ENCODE measurements at regions not wholly inside any gene's neighbourhood (a gene's known extent, or its start where the extent isn't known, plus 50 kb on each side); places are given as distances from the start of the nearest gene placed in this dataset.

GRCh38 chr13:84686458-84686857 is 804.2 kb upstream of the SLITRK1 start:
- no peak for DNase-seq

- no peak for DNase-seq
Measured at GRCh38 chr13:84684804-84685203, 802.5 kb upstream of the SLITRK1 start.

GRCh38 chr13:84684048-84684662 is 801.9 kb upstream of the SLITRK1 start:
- DNase-seq: no peak

- no peak for DNase-seq
Measured at GRCh38 chr13:84683448-84683847, 801.2 kb upstream of the SLITRK1 start.

- no peak for DNase-seq
Measured at GRCh38 chr13:84677836-84678235, 795.6 kb upstream of the SLITRK1 start.

GRCh38 chr13:84672616-84673015 is 790.3 kb upstream of the SLITRK1 start:
- DNase-seq: no peak

- no peak for DNase-seq
Measured at GRCh38 chr13:84670245-84670644, 788.0 kb upstream of the SLITRK1 start.

- no peak for DNase-seq
Measured at GRCh38 chr13:84668637-84669036, 786.4 kb upstream of the SLITRK1 start.

- DNase-seq: no peak
Measured at GRCh38 chr13:84662491-84662890, 780.2 kb upstream of the SLITRK1 start.

- DNase-seq: no peak
Measured at GRCh38 chr13:84661718-84662117, 779.4 kb upstream of the SLITRK1 start.

GRCh38 chr13:84659359-84659661 is 777.0 kb upstream of the SLITRK1 start:
- no peak for DNase-seq

- no peak for DNase-seq
Measured at GRCh38 chr13:84658491-84659358, 776.5 kb upstream of the SLITRK1 start.

- no peak for DNase-seq
Measured at GRCh38 chr13:84655677-84656076, 773.4 kb upstream of the SLITRK1 start.

GRCh38 chr13:84654654-84655275 is 772.5 kb upstream of the SLITRK1 start:
- no peak for DNase-seq

GRCh38 chr13:84653915-84654534 is 771.8 kb upstream of the SLITRK1 start:
- DNase-seq: no peak

- no peak for DNase-seq
Measured at GRCh38 chr13:84651705-84652104, 769.4 kb upstream of the SLITRK1 start.

GRCh38 chr13:84651288-84651687 is 769.0 kb upstream of the SLITRK1 start:
- no peak for DNase-seq

- DNase-seq: no peak
Measured at GRCh38 chr13:84649853-84650252, 767.6 kb upstream of the SLITRK1 start.

GRCh38 chr13:84648069-84648640 is 765.9 kb upstream of the SLITRK1 start:
- no peak for DNase-seq

- DNase-seq: no peak
Measured at GRCh38 chr13:84646957-84647356, 764.7 kb upstream of the SLITRK1 start.

- DNase-seq: no peak
Measured at GRCh38 chr13:84645196-84646012, 763.1 kb upstream of the SLITRK1 start.

GRCh38 chr13:84641491-84641890 is 759.2 kb upstream of the SLITRK1 start:
- no peak for DNase-seq
